Ovary (tissue), 7 donors: ENCODE measurements at regions not wholly inside any gene's neighbourhood (a gene's known extent, or its start where the extent isn't known, plus 50 kb on each side); places are given as distances from the start of the nearest gene placed in this dataset.

Experiments used
- DNase-seq, 5 donors: peaks; one replicate each; pipeline ENCODE4 v3.0.0-alpha.2; 2019 to 2020
- H3K27ac ChIP-seq, 2 donors: fragments of 200-600 bp; one replicate each; pipeline versions ENCODE4 v1.5.1 to v1.8.0; 2019 to 2022
- H3K27me3 ChIP-seq: fragments of 200-600 bp; one replicate; pipeline ENCODE4 v1.8.0; 2022
- H3K36me3 ChIP-seq: fragments of 200-600 bp; sonication (generic); one replicate; pipeline ENCODE4 v1.5.1; 2019
- H3K4me1 ChIP-seq: one replicate; pipeline ENCODE4 v1.8.1; 2013; ENCODE audit warnings: mild to moderate bottlenecking, moderate library complexity; ENCODE audit not compliant: insufficient read depth
- H3K4me3 ChIP-seq: fragments of 200-600 bp; sonication (generic); one replicate; pipeline ENCODE4 v1.5.1; 2017
- H3K9me3 ChIP-seq, 2 donors: fragments of 200-600 bp in 1 of 2; sonication (generic) in 1 of 2; one replicate each; pipeline versions ENCODE4 v1.5.1 to v1.8.1; 2013 to 2019; ENCODE audit warnings: mild to moderate bottlenecking in 1 of 2, moderate library complexity in 1 of 2
- EP300 ChIP-seq: sonication (generic); formaldehyde crosslinking; IDR thresholded peaks from one replicate; pipeline ENCODE4 v1.6.1; 2017; ENCODE audit warnings: antibody characterized with exemption
- POLR2A ChIP-seq: fragments of 450-650 bp; IDR thresholded peaks from one replicate; pipeline ENCODE4 v1.6.1; 2017; ENCODE audit warnings: antibody characterized with exemption, mild to moderate bottlenecking, moderate library complexity
- WGBS, 3 donors: extraction: QIAGEN DNeasy Blood & Tissue Kit in 1 of 3; methylation state at CpG; one replicate each; pipeline versions ENCODE4 v1.1.5 to v1.1.7; 2013 to 2017; 5-methylcytosine and 5-hydroxymethylcytosine counted together
- intact Hi-C, 4 donors: fragments of 100-400 bp; cut with DNase I; formaldehyde crosslinking; loops; one replicate each; pipeline versions ENCODE4 v1.11.0 to v1.15.1; 2022 to 2023
- TF ChIP-seq, protein P1 (sequence below), 3 donors: fragments of 450-650 bp in 2 of 3; fragments of 200-600 bp in 1 of 3; IDR thresholded peaks; one replicate each; pipeline versions ENCODE4 v1.5.1 to v1.8.0; 2016 to 2022; ENCODE audit warnings: antibody characterized with exemption in 3 of 3, mild to moderate bottlenecking in 1 of 3
- donor health status: DM: no; HTN: no; CAD: no; lungs with moderate emphysema.
- donor health status: DM: no; HTN: no; CAD: no.
- donor health status: Bipolar disorder and iron deficiency.
- donor health status: DM: no; HTN: no; CAD: no.
- donor health status: DM: yes; HTN: yes; CAD: no.

DNA sequence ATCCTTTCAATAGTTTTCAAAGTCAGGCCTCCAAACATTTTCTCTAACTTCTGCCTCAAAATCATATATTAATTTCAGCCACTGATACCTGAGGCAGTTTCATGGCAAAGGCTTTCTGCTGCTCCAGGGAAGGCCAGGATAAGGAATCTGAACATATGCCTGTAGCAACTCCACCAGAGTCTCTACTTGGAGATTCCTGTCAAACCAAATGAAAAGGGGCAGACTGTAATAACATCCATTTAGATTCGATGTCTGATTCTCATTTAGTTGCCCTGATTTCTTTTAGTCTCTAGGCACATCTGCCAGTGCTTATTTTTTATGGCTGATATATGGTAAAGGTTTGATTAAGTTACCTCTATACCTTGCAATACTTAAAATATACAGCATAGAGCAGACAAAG is 109.6 kb upstream of the ZNF385D start:
- Histone ChIP-seq H3K4me1 (peaks cover 3% of the 10 kb centered on the region), H3K36me3 (no peaks in the 10 kb centered on the region), H3K27ac (no peak overlapping the region), H3K9me3 (no peaks in the 10 kb centered on the region), H3K4me3 (no peak overlapping the region), H3K27me3 (no peaks in the 10 kb centered on the region)
- TF ChIP-seq EP300 (no peak), POLR2A (no peak)
- TF ChIP-seq, protein P1, sequence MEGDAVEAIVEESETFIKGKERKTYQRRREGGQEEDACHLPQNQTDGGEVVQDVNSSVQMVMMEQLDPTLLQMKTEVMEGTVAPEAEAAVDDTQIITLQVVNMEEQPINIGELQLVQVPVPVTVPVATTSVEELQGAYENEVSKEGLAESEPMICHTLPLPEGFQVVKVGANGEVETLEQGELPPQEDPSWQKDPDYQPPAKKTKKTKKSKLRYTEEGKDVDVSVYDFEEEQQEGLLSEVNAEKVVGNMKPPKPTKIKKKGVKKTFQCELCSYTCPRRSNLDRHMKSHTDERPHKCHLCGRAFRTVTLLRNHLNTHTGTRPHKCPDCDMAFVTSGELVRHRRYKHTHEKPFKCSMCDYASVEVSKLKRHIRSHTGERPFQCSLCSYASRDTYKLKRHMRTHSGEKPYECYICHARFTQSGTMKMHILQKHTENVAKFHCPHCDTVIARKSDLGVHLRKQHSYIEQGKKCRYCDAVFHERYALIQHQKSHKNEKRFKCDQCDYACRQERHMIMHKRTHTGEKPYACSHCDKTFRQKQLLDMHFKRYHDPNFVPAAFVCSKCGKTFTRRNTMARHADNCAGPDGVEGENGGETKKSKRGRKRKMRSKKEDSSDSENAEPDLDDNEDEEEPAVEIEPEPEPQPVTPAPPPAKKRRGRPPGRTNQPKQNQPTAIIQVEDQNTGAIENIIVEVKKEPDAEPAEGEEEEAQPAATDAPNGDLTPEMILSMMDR (IDR thresholded peaks at IDR 0.05) = no peak
- no peak for DNase-seq
- WGBS, 3 donors = 81 to 94% (median 81%) methylated on average over 1 of the region's 1 CpG
- intact Hi-C loops = no loop called here

DNA sequence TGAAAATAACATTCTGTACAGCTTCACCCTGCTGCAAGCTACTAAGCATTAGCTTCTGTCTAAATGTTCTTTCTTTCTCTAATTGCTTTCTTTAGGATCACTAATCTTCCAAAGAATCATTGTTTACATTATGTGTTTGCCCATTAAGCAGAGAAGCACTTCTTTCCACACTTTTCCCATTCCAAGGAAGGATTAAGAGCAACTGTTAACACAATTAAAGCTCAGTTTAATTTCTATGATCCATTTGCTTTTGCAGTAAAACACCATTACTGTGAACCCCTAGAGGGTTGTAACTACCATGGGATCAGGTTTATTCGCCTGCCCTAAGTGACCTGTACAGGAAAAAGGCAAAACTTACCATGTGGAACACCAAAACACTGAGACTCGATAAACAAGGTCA is 125.8 kb upstream of the ZNF385D start:
- Histone ChIP-seq H3K27ac (no peak overlapping the region), H3K9me3 (no peaks in the 10 kb centered on the region), H3K36me3 (no peaks in the 10 kb centered on the region), H3K27me3 (no peaks in the 10 kb centered on the region), H3K4me1 (no peaks in the 10 kb centered on the region), H3K4me3 (no peak overlapping the region)
- intact Hi-C loops = no loop called here
- DNase-seq = no peak
- WGBS, 3 donors = 87 to 94% (median 94%) methylated on average over 2 of the region's 2 CpGs
- TF ChIP-seq POLR2A = no peak
- no peak for TF ChIP-seq EP300
- TF ChIP-seq, protein P1 (IDR thresholded peaks at IDR 0.05) = no peak

DNA sequence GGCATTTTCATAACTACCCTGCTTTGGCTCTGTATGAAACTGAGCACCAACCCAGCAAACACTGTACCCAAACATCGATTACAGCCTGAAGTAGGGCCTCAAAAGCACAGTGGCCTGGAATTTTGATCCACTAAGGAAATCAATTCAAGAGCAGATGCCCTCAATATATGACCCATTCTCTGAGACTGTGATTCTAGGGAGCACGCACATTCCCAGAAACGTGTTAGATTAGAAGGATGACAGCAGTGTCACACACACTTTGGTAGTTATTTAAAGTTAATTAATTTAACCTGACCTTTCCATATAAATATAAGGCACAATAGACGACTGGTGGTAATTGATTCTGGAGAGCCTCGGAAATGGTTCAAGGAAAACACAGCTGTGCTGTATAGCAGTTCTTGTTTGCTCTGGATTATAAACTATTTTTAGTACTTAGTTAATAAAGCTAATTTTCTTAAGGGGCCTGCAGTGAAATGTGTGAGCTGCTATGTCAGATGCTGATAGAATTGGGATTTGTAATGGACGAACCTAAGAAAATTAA is 126.3 kb upstream of the ZNF385D start:
- TF ChIP-seq, protein P1 (IDR thresholded peaks at IDR 0.05) = no peak
- no peak for TF ChIP-seq POLR2A
- no peak for TF ChIP-seq EP300
- no peaks in the 10 kb centered on the region for H3K27me3 ChIP-seq
- H3K4me3 ChIP-seq = no peak overlapping the region
- no peaks in the 10 kb centered on the region for H3K9me3 ChIP-seq
- H3K4me1 ChIP-seq = no peaks in the 10 kb centered on the region
- no peak overlapping the region for H3K27ac ChIP-seq
- DNase-seq = no peak
- 84 to 88% (median 86%) methylated on average over 6 of the region's 6 CpGs for WGBS, 3 donors
- intact Hi-C loops = no loop called here
- H3K36me3 ChIP-seq = no peaks in the 10 kb centered on the region

DNA sequence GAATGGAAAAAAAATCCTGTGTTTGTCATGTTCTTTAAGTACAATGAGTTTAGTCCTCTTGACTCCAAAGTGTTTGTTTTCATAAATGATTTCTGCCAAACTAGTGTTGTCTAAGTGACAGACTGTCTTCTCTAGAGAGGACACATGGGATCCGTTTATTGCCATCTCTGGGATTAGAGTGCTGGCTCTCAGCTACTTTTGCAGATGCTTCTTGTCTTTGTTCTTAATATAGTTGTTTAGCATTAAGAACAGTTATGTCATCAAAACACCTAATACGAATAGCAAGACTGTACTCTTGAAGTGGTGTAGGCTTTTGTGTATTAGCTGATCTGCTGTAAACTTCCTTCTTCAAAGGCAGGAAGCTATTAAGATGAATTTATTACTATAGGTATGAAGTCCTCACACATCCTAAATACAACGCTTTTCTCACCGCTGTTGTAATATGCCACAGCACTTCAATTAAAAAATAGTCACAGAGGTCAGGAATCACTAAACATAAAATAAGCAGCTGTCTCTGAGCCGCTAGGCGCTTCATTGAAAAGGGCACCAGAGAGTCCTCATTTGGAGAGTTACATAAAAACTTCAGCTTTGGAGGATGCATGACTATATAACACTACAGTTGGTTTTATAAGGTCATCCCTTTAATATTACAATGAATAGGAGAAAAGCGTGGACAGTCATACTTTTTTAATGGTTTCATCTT is 128.3 kb upstream of the ZNF385D start:
- H3K36me3 ChIP-seq = no peaks in the 10 kb centered on the region
- no peaks in the 10 kb centered on the region for H3K27me3 ChIP-seq
- 70 to 79% (median 74%) methylated on average over 7 of the region's 7 CpGs for WGBS, 3 donors
- intact Hi-C loops = no loop called here
- no peaks in the 10 kb centered on the region for H3K9me3 ChIP-seq
- no peak overlapping the region for H3K4me3 ChIP-seq
- no peaks in the 10 kb centered on the region for H3K4me1 ChIP-seq
- no peak for DNase-seq
- TF ChIP-seq POLR2A (no peak), EP300 (no peak)
- TF ChIP-seq, protein P1 (IDR thresholded peaks at IDR 0.05) = no peak
- no peak overlapping the region for H3K27ac ChIP-seq
